ENCODE measurements at regions not wholly inside any gene's neighbourhood (a gene's known extent, or its start where the extent isn't known, plus 50 kb on each side); places are given as distances from the start of the nearest gene placed in this dataset.

DNA sequence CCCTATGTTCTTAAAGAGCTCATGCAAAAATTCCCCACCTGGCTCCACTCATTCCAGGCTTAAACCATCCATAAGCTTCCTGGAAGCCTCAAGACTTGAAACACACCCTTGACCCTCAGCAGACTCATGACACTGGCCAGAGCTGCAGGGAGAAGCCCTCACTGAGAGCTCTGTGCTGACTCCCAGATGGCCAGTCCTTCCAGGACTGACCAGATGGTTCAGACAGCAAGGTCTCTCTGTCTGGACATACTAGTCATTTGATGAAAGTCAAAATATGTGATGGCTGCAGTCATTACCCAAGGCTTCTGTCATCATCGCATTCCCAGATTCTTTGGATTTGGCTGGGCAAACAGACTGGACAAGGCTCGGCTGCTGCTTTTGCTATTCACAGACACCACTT, 397.4 kb downstream of the FOXO1 start:
- Histone ChIP-seq H3K4me1 (ENCODE audit: control insufficient read depth, low read depth, low read length) (peaks cover 6% of the 10 kb centered on the region), H3K9ac (ENCODE audit: low read length) (no peak overlapping the region), H3K4me3 (ENCODE audit: low read length) (no peak overlapping the region), H3K9me3 (ENCODE audit: control insufficient read depth, low read depth, low read length) (no peaks in the 10 kb centered on the region), H3K27ac (ENCODE audit: low read length) (no peak overlapping the region), H3K27me3 (ENCODE audit: control insufficient read depth, insufficient read depth, low read length) (no peaks in the 10 kb centered on the region), H3K36me3 (ENCODE audit: control insufficient read depth, low read depth, low read length) (no peaks in the 10 kb centered on the region)

- no peaks in the 10 kb centered on the region for H3K9me3 ChIP-seq (ENCODE audit: control insufficient read depth, low read depth, low read length)
- H3K4me1 ChIP-seq (ENCODE audit: control insufficient read depth, low read depth, low read length) = peaks cover 6% of the 10 kb centered on the region
- no peak overlapping the region for H3K4me3 ChIP-seq (ENCODE audit: low read length)
- no peaks in the 10 kb centered on the region for H3K36me3 ChIP-seq (ENCODE audit: control insufficient read depth, low read depth, low read length)
- H3K27me3 ChIP-seq (ENCODE audit: control insufficient read depth, insufficient read depth, low read length) = no peaks in the 10 kb centered on the region
- H3K9ac ChIP-seq (ENCODE audit: low read length) = no peak overlapping the region
- H3K27ac ChIP-seq (ENCODE audit: low read length) = no peak overlapping the region
Observed at GRCh38 chr13:40270726-40271125, 395.7 kb downstream of the FOXO1 start.

- Histone ChIP-seq H3K27me3 (ENCODE audit: control insufficient read depth, insufficient read depth, low read length) (no peaks in the 10 kb centered on the region), H3K36me3 (ENCODE audit: control insufficient read depth, low read depth, low read length) (no peaks in the 10 kb centered on the region), H3K4me3 (ENCODE audit: low read length) (no peak overlapping the region), H3K4me1 (ENCODE audit: control insufficient read depth, low read depth, low read length) (peaks cover 6% of the 10 kb centered on the region), H3K9ac (ENCODE audit: low read length) (no peak overlapping the region), H3K27ac (ENCODE audit: low read length) (no peak overlapping the region), H3K9me3 (ENCODE audit: control insufficient read depth, low read depth, low read length) (no peaks in the 10 kb centered on the region)
Observed at GRCh38 chr13:40271271-40271885, 395.1 kb downstream of the FOXO1 start.

DNA sequence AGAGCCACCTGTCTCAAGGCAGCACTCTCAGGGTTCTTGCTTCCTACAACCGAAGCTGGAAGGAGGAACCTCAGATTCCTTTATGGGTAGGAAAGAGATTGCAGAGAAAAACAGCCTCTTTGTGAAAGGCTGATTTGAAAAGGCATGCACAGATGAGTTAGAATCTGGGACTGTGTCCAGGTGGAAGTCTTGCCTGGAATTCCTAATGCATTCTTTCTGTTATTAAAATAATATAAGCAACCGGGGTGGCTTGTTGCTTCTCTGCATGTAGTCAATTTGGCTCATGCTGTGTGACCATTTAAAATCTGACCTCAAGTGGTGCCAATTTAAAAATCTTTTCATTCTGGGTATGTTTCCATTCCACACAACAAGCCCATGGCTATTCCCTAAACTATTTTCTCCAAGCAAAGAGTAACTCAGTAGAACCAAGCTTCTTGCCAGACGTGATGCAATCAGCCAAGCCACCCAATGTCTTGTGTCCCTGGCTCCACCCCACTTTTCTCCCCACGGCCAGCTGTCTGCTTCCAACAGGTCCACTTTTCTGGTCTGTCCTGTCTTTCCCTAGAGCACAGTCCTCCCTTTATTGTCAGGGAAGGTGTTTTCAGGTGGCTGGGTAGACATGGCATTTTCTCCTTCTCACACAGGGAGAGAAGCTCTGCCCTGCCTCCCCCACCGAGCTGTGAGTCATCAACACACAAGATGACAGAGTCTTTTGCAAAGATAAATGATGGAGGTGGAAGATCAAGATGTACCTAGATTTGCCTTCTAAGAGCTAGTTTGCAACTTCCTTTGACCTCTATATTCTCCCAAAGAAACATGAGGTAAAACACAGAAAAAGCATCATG, 394.3 kb downstream of the FOXO1 start:
- no peaks in the 10 kb centered on the region for H3K27me3 ChIP-seq (ENCODE audit: control insufficient read depth, insufficient read depth, low read length)
- no peak overlapping the region for H3K4me3 ChIP-seq (ENCODE audit: low read length)
- no peak overlapping the region for H3K9ac ChIP-seq (ENCODE audit: low read length)
- H3K9me3 ChIP-seq (ENCODE audit: control insufficient read depth, low read depth, low read length) = no peaks in the 10 kb centered on the region
- peaks cover 6% of the 10 kb centered on the region for H3K4me1 ChIP-seq (ENCODE audit: control insufficient read depth, low read depth, low read length)
- no peak overlapping the region for H3K27ac ChIP-seq (ENCODE audit: low read length)
- no peaks in the 10 kb centered on the region for H3K36me3 ChIP-seq (ENCODE audit: control insufficient read depth, low read depth, low read length)

- no peak overlapping the region for H3K27ac ChIP-seq (ENCODE audit: low read length)
- no peaks in the 10 kb centered on the region for H3K9me3 ChIP-seq (ENCODE audit: control insufficient read depth, low read depth, low read length)
- peaks cover 6% of the 10 kb centered on the region for H3K4me1 ChIP-seq (ENCODE audit: control insufficient read depth, low read depth, low read length)
- H3K36me3 ChIP-seq (ENCODE audit: control insufficient read depth, low read depth, low read length) = no peaks in the 10 kb centered on the region
- no peaks in the 10 kb centered on the region for H3K27me3 ChIP-seq (ENCODE audit: control insufficient read depth, insufficient read depth, low read length)
- no peak overlapping the region for H3K4me3 ChIP-seq (ENCODE audit: low read length)
- H3K9ac ChIP-seq (ENCODE audit: low read length) = no peak overlapping the region
Observed at GRCh38 chr13:40272776-40273139, 393.7 kb downstream of the FOXO1 start.

DNA sequence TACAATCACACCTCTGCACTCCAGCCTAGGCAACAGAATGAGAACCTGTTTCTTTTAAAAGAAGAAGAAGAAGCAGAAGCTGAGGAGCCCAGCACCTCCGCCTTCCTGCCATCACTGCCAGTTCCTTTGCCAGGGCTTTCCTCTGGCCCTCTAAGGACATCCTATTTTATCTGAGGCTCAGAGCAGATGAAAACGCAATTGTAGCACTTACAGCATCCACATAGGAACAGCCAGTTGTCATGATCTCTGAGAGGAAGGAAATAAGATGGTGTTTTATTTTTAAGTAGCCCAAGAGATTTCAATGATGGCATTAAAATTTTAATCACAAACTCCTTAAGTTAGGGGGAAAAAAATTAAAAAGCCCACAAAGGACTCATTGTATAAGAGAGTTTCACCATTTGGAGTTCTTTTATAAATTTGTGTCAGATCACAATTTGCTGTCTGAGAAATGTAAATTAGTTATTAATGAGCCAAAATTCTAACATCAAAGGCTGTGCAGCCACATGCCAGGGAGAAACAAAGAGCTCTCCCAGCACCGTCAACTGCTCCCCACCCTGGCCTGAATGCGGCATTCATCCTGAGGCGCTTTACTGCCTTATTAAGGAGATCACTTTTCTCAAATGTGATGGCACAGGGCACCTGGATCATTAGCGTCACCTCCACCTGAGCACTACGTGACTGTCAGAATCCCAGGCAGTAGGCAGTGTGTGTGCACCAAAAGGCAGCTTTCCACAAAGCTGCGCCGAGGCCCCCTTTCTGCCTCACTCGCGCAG, 393.0 kb downstream of the FOXO1 start:
- no peak overlapping the region for H3K27ac ChIP-seq (ENCODE audit: low read length)
- no peaks in the 10 kb centered on the region for H3K36me3 ChIP-seq (ENCODE audit: control insufficient read depth, low read depth, low read length)
- peaks cover 6% of the 10 kb centered on the region for H3K4me1 ChIP-seq (ENCODE audit: control insufficient read depth, low read depth, low read length)
- H3K9ac ChIP-seq (ENCODE audit: low read length) = no peak overlapping the region
- no peaks in the 10 kb centered on the region for H3K9me3 ChIP-seq (ENCODE audit: control insufficient read depth, low read depth, low read length)
- H3K27me3 ChIP-seq (ENCODE audit: control insufficient read depth, insufficient read depth, low read length) = no peaks in the 10 kb centered on the region
- H3K4me3 ChIP-seq (ENCODE audit: low read length) = no peak overlapping the region

- Histone ChIP-seq H3K9ac (ENCODE audit: low read length) (no peak overlapping the region), H3K36me3 (ENCODE audit: control insufficient read depth, low read depth, low read length) (no peaks in the 10 kb centered on the region), H3K4me1 (ENCODE audit: control insufficient read depth, low read depth, low read length) (peaks cover 6% of the 10 kb centered on the region), H3K4me3 (ENCODE audit: low read length) (no peak overlapping the region), H3K9me3 (ENCODE audit: control insufficient read depth, low read depth, low read length) (no peaks in the 10 kb centered on the region), H3K27me3 (ENCODE audit: control insufficient read depth, insufficient read depth, low read length) (no peaks in the 10 kb centered on the region), H3K27ac (ENCODE audit: low read length) (no peak overlapping the region)
Observed at GRCh38 chr13:40274103-40274502, 392.3 kb downstream of the FOXO1 start.

DNA sequence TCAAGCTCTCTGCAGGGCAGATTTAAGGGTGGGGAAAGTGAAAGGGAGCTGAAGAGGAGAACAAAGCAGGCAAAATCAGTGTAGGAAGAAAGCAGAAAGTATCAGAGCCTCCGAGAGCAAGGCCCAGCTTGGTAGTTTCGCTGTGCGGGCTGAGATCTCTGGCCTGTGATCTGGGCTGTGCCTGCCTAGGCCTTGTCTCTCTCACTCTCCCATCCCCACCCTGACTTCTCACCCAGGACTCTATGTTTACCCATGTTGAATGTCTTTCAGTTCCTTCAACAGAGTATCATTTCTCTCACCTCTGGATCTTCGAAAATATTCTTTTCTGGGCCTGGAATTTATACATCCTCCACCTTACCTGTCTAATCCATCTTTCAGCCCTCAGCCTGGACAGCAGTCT, 391.3 kb downstream of the FOXO1 start:
- no peak overlapping the region for H3K27ac ChIP-seq (ENCODE audit: low read length)
- H3K4me3 ChIP-seq (ENCODE audit: low read length) = no peak overlapping the region
- peaks cover 6% of the 10 kb centered on the region for H3K4me1 ChIP-seq (ENCODE audit: control insufficient read depth, low read depth, low read length)
- H3K27me3 ChIP-seq (ENCODE audit: control insufficient read depth, insufficient read depth, low read length) = no peaks in the 10 kb centered on the region
- H3K9me3 ChIP-seq (ENCODE audit: control insufficient read depth, low read depth, low read length) = no peaks in the 10 kb centered on the region
- H3K36me3 ChIP-seq (ENCODE audit: control insufficient read depth, low read depth, low read length) = no peaks in the 10 kb centered on the region
- H3K9ac ChIP-seq (ENCODE audit: low read length) = no peak overlapping the region

DNA sequence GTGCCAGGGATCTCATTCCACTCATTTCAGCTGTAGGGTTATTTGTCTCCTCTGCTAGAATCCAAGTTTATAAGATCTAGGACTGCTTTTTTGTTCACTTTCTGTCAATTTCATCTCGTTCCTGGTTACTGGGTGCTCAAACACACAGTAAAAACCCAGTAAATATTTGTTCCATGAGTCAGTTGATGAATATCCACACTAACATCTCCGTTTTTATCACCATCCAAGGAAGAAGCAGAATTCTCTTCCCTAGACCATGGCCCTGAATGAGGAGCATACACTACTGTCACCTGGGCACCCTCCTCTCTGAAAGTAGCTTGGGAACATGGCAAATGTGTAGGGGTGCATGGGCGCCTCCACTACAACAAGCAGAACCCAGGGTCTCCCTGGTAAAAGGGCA, 390.8 kb downstream of the FOXO1 start:
- H3K36me3 ChIP-seq (ENCODE audit: control insufficient read depth, low read depth, low read length) = no peaks in the 10 kb centered on the region
- no peaks in the 10 kb centered on the region for H3K9me3 ChIP-seq (ENCODE audit: control insufficient read depth, low read depth, low read length)
- H3K27ac ChIP-seq (ENCODE audit: low read length) = no peak overlapping the region

GRCh38 chr13:40283666-40284065, 382.8 kb downstream of the FOXO1 start:
- Histone ChIP-seq H3K27me3 (ENCODE audit: control insufficient read depth, insufficient read depth, low read length) (no peaks in the 10 kb centered on the region), H3K27ac (ENCODE audit: low read length) (no peak overlapping the region), H3K9ac (ENCODE audit: low read length) (no peak overlapping the region), H3K4me1 (ENCODE audit: control insufficient read depth, low read depth, low read length) (no peaks in the 10 kb centered on the region), H3K36me3 (ENCODE audit: control insufficient read depth, low read depth, low read length) (no peaks in the 10 kb centered on the region), H3K9me3 (ENCODE audit: control insufficient read depth, low read depth, low read length) (no peaks in the 10 kb centered on the region), H3K4me3 (ENCODE audit: low read length) (no peak overlapping the region)

More for the DNA sequence above, 390.8 kb downstream of the FOXO1 start:
- H3K4me3 ChIP-seq (ENCODE audit: low read length) = no peak overlapping the region
- no peak overlapping the region for H3K9ac ChIP-seq (ENCODE audit: low read length)
- H3K27me3 ChIP-seq (ENCODE audit: control insufficient read depth, insufficient read depth, low read length) = no peaks in the 10 kb centered on the region
- H3K4me1 ChIP-seq (ENCODE audit: control insufficient read depth, low read depth, low read length) = peaks cover 6% of the 10 kb centered on the region

DNA sequence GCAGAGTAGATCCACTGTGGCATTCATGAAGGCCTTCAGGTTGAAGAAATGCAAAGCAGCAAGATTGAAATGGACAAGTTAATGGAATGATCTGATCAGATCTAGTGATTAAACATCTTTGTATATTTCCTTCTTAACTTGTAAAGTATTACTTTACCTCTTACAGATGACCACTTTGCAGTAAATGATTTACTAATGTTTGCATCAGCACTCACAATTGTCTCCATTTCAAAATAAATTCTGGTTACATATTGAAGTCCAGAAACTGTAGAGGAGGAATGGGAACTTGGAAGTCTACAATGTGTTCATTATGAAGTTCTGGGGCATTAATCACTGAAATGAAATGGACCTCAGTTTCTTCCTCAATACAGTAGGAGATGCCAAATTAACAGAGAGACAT, 380.8 kb downstream of the FOXO1 start:
- Histone ChIP-seq H3K9ac (ENCODE audit: low read length) (no peak overlapping the region), H3K27me3 (ENCODE audit: control insufficient read depth, insufficient read depth, low read length) (no peaks in the 10 kb centered on the region), H3K36me3 (ENCODE audit: control insufficient read depth, low read depth, low read length) (no peaks in the 10 kb centered on the region), H3K9me3 (ENCODE audit: control insufficient read depth, low read depth, low read length) (no peaks in the 10 kb centered on the region), H3K4me3 (ENCODE audit: low read length) (no peak overlapping the region), H3K27ac (ENCODE audit: low read length) (no peak overlapping the region), H3K4me1 (ENCODE audit: control insufficient read depth, low read depth, low read length) (no peaks in the 10 kb centered on the region)
